ENCODE measurements at regions not wholly inside any gene's neighbourhood (a gene's known extent, or its start where the extent isn't known, plus 50 kb on each side); places are given as distances from the start of the nearest gene placed in this dataset.

DNA sequence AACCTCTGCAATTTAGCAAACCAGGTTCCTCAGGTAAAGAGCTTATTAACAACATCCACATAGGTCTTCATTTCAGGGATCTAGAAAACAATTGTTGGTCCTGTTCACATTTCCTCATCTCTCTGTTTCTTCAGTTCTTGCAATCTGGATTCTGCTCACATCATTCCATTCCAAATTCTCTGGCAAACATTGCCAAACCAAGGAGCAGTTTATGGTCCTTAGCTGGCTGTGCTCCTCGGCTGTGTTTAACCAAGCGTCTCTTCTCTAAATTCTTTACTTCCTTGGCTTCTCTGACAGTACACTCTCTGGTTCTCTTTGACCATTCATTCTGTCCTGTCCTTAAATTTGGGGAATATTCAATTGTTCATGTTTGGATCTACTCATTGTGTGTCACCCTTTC, 65.8 kb upstream of the RANBP3L start:
- DNase-seq (ENCODE audit: low read depth in 6 of 9, low spot score in 9 of 9) = no peak
- no peak overlapping the region for H3K4me3 ChIP-seq (ENCODE audit: low read length in 2 of 2)
- H3K27ac ChIP-seq (ENCODE audit: low read depth in 1 of 2, low read length in 1 of 2) = no peak overlapping the region
- no peaks in the 10 kb centered on the region for H3K9me3 ChIP-seq (ENCODE audit: control insufficient read depth in 2 of 2, insufficient read depth in 1 of 2, low read length in 1 of 2)
- no peaks in the 10 kb centered on the region for H3K4me1 ChIP-seq (ENCODE audit: control insufficient read depth in 2 of 2, insufficient read depth in 2 of 2, low read length in 2 of 2)
- H3K36me3 ChIP-seq (ENCODE audit: control insufficient read depth in 2 of 2, insufficient read depth in 2 of 2, low read length in 1 of 2) = no peaks in the 10 kb centered on the region
- no peaks in the 10 kb centered on the region for H3K27me3 ChIP-seq (ENCODE audit: control insufficient read depth in 2 of 2, insufficient read depth in 1 of 2, low read length in 1 of 2)
- 92% methylated on average over 2 of the region's 2 CpGs for WGBS

DNA sequence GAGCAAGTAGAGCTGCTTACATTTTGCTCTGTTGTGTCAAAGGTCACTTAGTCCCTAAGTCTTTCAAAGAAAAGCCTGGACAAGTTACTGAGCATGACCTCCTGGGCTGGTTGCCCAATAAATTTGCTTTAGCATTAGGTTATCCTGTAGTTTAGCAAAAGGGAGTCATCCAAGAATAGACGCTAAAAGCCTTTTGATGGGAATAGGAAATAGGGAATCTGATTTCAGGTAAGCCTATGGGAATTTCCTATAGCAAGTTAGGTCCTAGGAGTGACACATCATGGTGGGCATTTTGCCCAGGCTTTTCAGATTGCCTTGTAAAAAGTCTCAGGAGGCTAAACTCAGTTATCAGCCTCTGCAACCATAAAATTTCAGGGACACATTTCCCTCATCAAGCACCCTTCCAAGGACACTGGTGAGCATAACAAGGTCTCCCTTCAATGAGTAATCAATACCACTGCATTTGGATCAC, 67.6 kb upstream of the RANBP3L start:
- H3K4me1 ChIP-seq (ENCODE audit: control insufficient read depth in 2 of 2, insufficient read depth in 2 of 2, low read length in 2 of 2) = no peaks in the 10 kb centered on the region
- no peaks in the 10 kb centered on the region for H3K36me3 ChIP-seq (ENCODE audit: control insufficient read depth in 2 of 2, insufficient read depth in 2 of 2, low read length in 1 of 2)
- no peak overlapping the region for H3K27ac ChIP-seq (ENCODE audit: low read depth in 1 of 2, low read length in 1 of 2)
- H3K4me3 ChIP-seq (ENCODE audit: low read length in 2 of 2) = no peak overlapping the region
- no peaks in the 10 kb centered on the region for H3K27me3 ChIP-seq (ENCODE audit: control insufficient read depth in 2 of 2, insufficient read depth in 1 of 2, low read length in 1 of 2)
- WGBS = 97% methylated on average over 1 of the region's 1 CpG
- DNase-seq (ENCODE audit: low read depth in 6 of 9, low spot score in 9 of 9) = no peak
- no peaks in the 10 kb centered on the region for H3K9me3 ChIP-seq (ENCODE audit: control insufficient read depth in 2 of 2, insufficient read depth in 1 of 2, low read length in 1 of 2)

DNA sequence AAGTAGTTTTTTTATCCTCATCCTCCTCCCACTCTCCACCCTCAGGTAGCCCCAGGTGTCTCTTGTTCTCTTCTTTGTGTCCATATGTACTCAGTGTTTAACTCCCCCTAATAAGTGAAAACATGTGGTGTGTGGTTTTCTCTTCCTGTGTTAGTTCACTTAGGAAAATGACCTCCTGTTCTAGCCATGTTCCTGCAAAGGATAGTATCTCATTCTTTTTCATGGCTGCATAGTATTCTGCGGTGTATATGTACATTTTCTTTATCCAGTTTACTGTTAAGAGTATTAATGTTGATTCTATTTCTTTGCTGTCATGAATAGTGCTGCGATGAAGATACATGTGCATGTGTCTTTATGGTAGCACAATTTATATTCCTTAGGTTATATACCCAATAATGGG, 68.4 kb upstream of the RANBP3L start:
- no peaks in the 10 kb centered on the region for H3K4me1 ChIP-seq (ENCODE audit: control insufficient read depth in 2 of 2, insufficient read depth in 2 of 2, low read length in 2 of 2)
- H3K27me3 ChIP-seq (ENCODE audit: control insufficient read depth in 2 of 2, insufficient read depth in 1 of 2, low read length in 1 of 2) = no peaks in the 10 kb centered on the region
- DNase-seq (ENCODE audit: low read depth in 6 of 9, low spot score in 9 of 9) = no peak
- no peak overlapping the region for H3K27ac ChIP-seq (ENCODE audit: low read depth in 1 of 2, low read length in 1 of 2)
- no peak overlapping the region for H3K4me3 ChIP-seq (ENCODE audit: low read length in 2 of 2)
- no peaks in the 10 kb centered on the region for H3K36me3 ChIP-seq (ENCODE audit: control insufficient read depth in 2 of 2, insufficient read depth in 2 of 2, low read length in 1 of 2)
- no peaks in the 10 kb centered on the region for H3K9me3 ChIP-seq (ENCODE audit: control insufficient read depth in 2 of 2, insufficient read depth in 1 of 2, low read length in 1 of 2)
- 79% methylated on average over 2 of the region's 2 CpGs for WGBS

DNA sequence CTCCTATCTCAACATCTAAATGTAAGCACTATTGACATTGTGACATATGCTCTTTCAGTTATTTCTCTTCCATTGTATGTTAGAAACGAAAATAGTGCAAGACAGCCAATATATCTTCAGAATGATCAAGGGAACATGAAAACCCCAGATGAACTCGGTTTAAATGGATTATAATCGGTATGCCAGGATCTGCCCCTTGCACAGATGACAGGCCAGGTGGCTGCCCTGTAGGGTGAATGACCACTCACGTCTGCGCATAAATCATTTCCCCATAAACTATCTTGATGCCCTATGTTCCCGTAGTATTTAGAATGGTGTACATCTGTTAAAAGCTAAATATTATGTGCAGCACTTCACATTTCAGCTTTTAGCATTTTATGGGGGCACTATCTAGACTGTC, 69.7 kb upstream of the RANBP3L start:
- Histone ChIP-seq H3K4me3 (ENCODE audit: low read length in 2 of 2) (no peak overlapping the region), H3K27me3 (ENCODE audit: control insufficient read depth in 2 of 2, insufficient read depth in 1 of 2, low read length in 1 of 2) (no peaks in the 10 kb centered on the region), H3K9me3 (ENCODE audit: control insufficient read depth in 2 of 2, insufficient read depth in 1 of 2, low read length in 1 of 2) (no peaks in the 10 kb centered on the region), H3K36me3 (ENCODE audit: control insufficient read depth in 2 of 2, insufficient read depth in 2 of 2, low read length in 1 of 2) (no peaks in the 10 kb centered on the region), H3K4me1 (ENCODE audit: control insufficient read depth in 2 of 2, insufficient read depth in 2 of 2, low read length in 2 of 2) (no peaks in the 10 kb centered on the region), H3K27ac (ENCODE audit: low read depth in 1 of 2, low read length in 1 of 2) (no peak overlapping the region)
- no peak for DNase-seq (ENCODE audit: low read depth in 6 of 9, low spot score in 9 of 9)
- 79% methylated on average over 6 of the region's 6 CpGs for WGBS

DNA sequence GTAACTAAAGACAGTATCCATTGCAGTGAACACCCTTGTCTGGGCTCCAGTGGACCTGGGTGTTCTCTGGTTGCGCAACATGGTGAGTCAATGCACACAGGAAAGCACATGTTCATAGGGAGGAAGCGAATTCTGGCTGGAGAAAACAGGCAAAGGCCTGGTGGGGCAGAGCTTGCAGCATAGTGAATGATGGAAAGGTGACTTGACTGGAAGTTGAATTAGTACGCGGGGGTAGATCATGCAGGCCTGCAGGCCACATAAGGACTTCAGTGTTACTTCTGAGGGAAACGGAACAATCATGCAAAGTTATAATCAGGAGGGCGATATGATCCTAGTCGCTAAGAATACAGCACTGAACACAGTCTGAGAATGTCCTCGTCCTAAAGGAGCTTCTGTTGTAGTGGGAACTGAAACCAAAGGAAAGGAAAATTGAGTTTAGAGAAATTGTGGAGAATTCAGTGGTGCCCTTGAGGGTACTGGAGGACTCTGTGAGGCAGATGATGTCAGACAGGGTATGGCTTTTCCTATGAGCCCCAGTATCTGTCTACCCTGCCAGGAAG, 71.9 kb upstream of the RANBP3L start:
- Histone ChIP-seq H3K36me3 (ENCODE audit: control insufficient read depth in 2 of 2, insufficient read depth in 2 of 2, low read length in 1 of 2) (no peaks in the 10 kb centered on the region), H3K27me3 (ENCODE audit: control insufficient read depth in 2 of 2, insufficient read depth in 1 of 2, low read length in 1 of 2) (no peaks in the 10 kb centered on the region), H3K4me1 (ENCODE audit: control insufficient read depth in 2 of 2, insufficient read depth in 2 of 2, low read length in 2 of 2) (no peaks in the 10 kb centered on the region), H3K4me3 (ENCODE audit: low read length in 2 of 2) (no peak overlapping the region), H3K27ac (ENCODE audit: low read depth in 1 of 2, low read length in 1 of 2) (no peak overlapping the region), H3K9me3 (ENCODE audit: control insufficient read depth in 2 of 2, insufficient read depth in 1 of 2, low read length in 1 of 2) (no peaks in the 10 kb centered on the region)
- WGBS = 92% methylated on average over 8 of the region's 8 CpGs
- DNase-seq (ENCODE audit: low read depth in 6 of 9, low spot score in 9 of 9) = no peak

DNA sequence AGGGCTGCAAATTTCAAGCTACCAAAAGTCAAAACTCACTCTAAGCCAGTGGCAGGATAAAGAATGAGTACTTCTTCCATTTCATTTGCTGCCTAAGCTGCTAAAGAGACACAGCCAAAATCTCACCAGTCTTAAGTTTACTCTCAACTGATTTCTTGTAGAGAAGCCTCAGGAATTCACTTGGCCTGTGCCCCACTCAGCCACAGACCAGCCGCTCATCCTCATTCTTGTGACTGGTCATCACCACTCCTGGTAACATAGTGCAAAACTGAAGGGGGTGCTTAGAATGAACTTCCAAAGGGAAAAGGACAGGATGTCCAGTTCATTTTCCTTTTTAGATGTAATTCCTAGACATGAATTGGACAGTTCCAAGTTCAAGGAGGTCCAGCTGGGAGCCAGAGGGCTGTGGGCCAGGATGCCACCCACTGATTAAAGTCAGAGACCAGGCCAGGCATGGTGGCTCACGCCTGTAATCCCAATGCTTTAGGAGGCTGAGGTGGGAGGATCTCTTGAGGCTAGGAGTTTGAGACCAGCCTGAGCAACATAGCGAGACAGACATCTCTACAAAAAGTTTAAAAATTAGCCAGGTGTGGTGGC, 72.7 kb upstream of the RANBP3L start:
- Histone ChIP-seq H3K4me3 (ENCODE audit: low read length in 2 of 2) (no peak overlapping the region), H3K9me3 (ENCODE audit: control insufficient read depth in 2 of 2, insufficient read depth in 1 of 2, low read length in 1 of 2) (no peaks in the 10 kb centered on the region), H3K27ac (ENCODE audit: low read depth in 1 of 2, low read length in 1 of 2) (no peak overlapping the region), H3K36me3 (ENCODE audit: control insufficient read depth in 2 of 2, insufficient read depth in 2 of 2, low read length in 1 of 2) (no peaks in the 10 kb centered on the region), H3K4me1 (ENCODE audit: control insufficient read depth in 2 of 2, insufficient read depth in 2 of 2, low read length in 2 of 2) (no peaks in the 10 kb centered on the region), H3K27me3 (ENCODE audit: control insufficient read depth in 2 of 2, insufficient read depth in 1 of 2, low read length in 1 of 2) (no peaks in the 10 kb centered on the region)
- DNase-seq (ENCODE audit: low read depth in 6 of 9, low spot score in 9 of 9) = no peak
- 96% methylated on average over 3 of the region's 3 CpGs for WGBS

DNA sequence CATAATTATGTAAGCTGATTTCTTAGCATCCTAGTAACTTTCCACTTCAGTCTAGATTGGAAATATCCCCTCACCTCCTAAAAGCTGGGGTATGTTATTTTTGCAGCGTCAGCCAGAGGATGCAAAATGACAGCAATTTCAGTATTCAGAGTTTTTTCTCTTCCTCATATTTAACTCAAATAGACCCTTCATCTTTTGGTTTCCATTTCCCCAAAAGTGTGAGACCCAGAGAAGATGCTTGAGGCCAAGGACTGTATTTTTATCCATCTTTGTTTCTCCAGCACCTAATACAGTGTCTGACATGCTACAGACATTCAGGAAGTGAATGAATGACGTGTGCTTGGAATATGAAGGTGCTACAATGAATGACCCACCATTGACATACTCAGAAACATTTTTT, 75.5 kb upstream of the RANBP3L start:
- H3K4me1 ChIP-seq (ENCODE audit: control insufficient read depth in 2 of 2, insufficient read depth in 2 of 2, low read length in 2 of 2) = no peaks in the 10 kb centered on the region
- WGBS = 62% methylated on average over 2 of the region's 2 CpGs
- no peaks in the 10 kb centered on the region for H3K27me3 ChIP-seq (ENCODE audit: control insufficient read depth in 2 of 2, insufficient read depth in 1 of 2, low read length in 1 of 2)
- H3K9me3 ChIP-seq (ENCODE audit: control insufficient read depth in 2 of 2, insufficient read depth in 1 of 2, low read length in 1 of 2) = no peaks in the 10 kb centered on the region
- DNase-seq (ENCODE audit: low read depth in 6 of 9, low spot score in 9 of 9) = no peak
- H3K27ac ChIP-seq (ENCODE audit: low read depth in 1 of 2, low read length in 1 of 2) = no peak overlapping the region
- no peak overlapping the region for H3K4me3 ChIP-seq (ENCODE audit: low read length in 2 of 2)
- H3K36me3 ChIP-seq (ENCODE audit: control insufficient read depth in 2 of 2, insufficient read depth in 2 of 2, low read length in 1 of 2) = no peaks in the 10 kb centered on the region

DNA sequence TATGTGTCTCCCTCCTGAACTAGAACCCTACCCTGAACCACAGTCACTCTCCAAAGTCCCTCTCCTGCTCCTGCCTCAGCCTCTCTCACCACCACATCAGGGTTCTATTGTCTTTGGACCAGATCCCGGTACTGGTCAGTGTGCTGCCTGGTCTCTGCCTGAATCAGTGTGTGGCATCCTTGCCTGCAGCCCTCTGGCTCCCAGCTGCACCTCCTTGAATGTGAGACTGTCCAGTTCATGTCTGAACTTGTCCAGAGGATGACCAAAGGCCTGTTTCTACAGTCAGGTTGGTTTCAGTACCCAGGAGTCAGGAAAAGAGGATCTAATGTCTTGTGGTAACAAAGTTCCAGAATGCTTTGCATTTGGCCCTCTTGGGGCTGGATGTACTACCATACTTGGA, 76.8 kb upstream of the RANBP3L start:
- Histone ChIP-seq H3K27ac (ENCODE audit: low read depth in 1 of 2, low read length in 1 of 2) (no peak overlapping the region), H3K27me3 (ENCODE audit: control insufficient read depth in 2 of 2, insufficient read depth in 1 of 2, low read length in 1 of 2) (no peaks in the 10 kb centered on the region), H3K4me3 (ENCODE audit: low read length in 2 of 2) (no peak overlapping the region), H3K4me1 (ENCODE audit: control insufficient read depth in 2 of 2, insufficient read depth in 2 of 2, low read length in 2 of 2) (no peaks in the 10 kb centered on the region), H3K9me3 (ENCODE audit: control insufficient read depth in 2 of 2, insufficient read depth in 1 of 2, low read length in 1 of 2) (no peaks in the 10 kb centered on the region), H3K36me3 (ENCODE audit: control insufficient read depth in 2 of 2, insufficient read depth in 2 of 2, low read length in 1 of 2) (no peaks in the 10 kb centered on the region)
- 96% methylated on average over 1 of the region's 1 CpG for WGBS
- DNase-seq (ENCODE audit: low read depth in 6 of 9, low spot score in 9 of 9) = no peak

DNA sequence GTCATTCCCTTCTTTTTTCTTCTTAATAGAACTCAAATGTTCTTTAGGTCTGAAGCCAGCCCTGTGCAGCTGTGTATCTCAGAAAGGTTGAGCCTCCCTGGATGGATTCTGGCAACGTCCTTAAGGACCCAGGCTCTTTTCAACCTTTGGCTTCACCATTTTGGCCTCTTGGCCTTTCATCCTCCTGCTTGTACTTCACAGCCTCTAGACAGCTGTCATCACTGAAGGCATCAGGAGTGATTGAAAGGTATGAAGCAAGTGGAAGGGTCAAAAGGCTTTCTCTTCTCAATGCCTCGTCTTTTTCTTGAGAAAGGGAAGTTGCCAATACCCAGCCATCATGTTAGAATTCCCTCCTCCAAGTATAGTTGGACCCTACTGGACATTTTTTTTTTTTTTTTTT, 81.2 kb upstream of the RANBP3L start:
- no peaks in the 10 kb centered on the region for H3K27me3 ChIP-seq (ENCODE audit: control insufficient read depth in 2 of 2, insufficient read depth in 1 of 2, low read length in 1 of 2)
- no peaks in the 10 kb centered on the region for H3K36me3 ChIP-seq (ENCODE audit: control insufficient read depth in 2 of 2, insufficient read depth in 2 of 2, low read length in 1 of 2)
- H3K4me3 ChIP-seq (ENCODE audit: low read length in 2 of 2) = no peak overlapping the region
- no peak overlapping the region for H3K27ac ChIP-seq (ENCODE audit: low read depth in 1 of 2, low read length in 1 of 2)
- WGBS = 92% methylated on average over 2 of the region's 2 CpGs
- no peaks in the 10 kb centered on the region for H3K9me3 ChIP-seq (ENCODE audit: control insufficient read depth in 2 of 2, insufficient read depth in 1 of 2, low read length in 1 of 2)
- H3K4me1 ChIP-seq (ENCODE audit: control insufficient read depth in 2 of 2, insufficient read depth in 2 of 2, low read length in 2 of 2) = no peaks in the 10 kb centered on the region
- DNase-seq (ENCODE audit: low read depth in 6 of 9, low spot score in 9 of 9) = no peak

All from thymus (tissue), 11 donors.